HCT116 (cell line): ENCODE measurements at regions not wholly inside any gene's neighbourhood (a gene's known extent, or its start where the extent isn't known, plus 50 kb on each side); places are given as distances from the start of the nearest gene placed in this dataset.

Experiments used
- EZH2 ChIP-seq: fragments of 200-600 bp; sonication (generic); IDR thresholded peaks from 2 replicates; pipeline ENCODE4 v1.6.1; 2017; ENCODE audit warnings: antibody characterized with exemption, mixed run types
- POLR2A ChIP-seq: IDR thresholded peaks from 2 replicates; pipeline ENCODE4 v1.7.0; 2011; ENCODE audit warnings: borderline replicate concordance; ENCODE audit not compliant: insufficient read depth, insufficient read length; ENCODE audit errors: extremely low read depth
- RAD21 ChIP-seq: IDR thresholded peaks from 2 replicates; pipeline ENCODE4 v1.6.1; 2012; ENCODE audit warnings: low read depth, mild to moderate bottlenecking
- SP1 ChIP-seq: IDR thresholded peaks from 2 replicates; pipeline ENCODE4 v1.6.1; 2012; ENCODE audit warnings: low read depth
- ZBTB33 ChIP-seq: IDR thresholded peaks from 2 replicates; pipeline ENCODE4 v1.6.1; 2011; ENCODE audit warnings: mild to moderate bottlenecking, low read length, moderate library complexity; ENCODE audit not compliant: insufficient replicate concordance; ENCODE audit errors: extremely low read depth
- TF ChIP-seq, protein P1 (sequence below), 3 experiments: fragments of 200-600 bp in 1 of 3; sonication (generic) in 1 of 3; IDR thresholded peaks in 2 of 3; conservative IDR thresholded peaks in 1 of 3; 2 replicates each; pipeline ENCODE4 v1.5.1; 2012 to 2017; ENCODE audit warnings: low read depth in 2 of 3, low read length in 2 of 3, antibody characterized with exemption in 1 of 3, borderline replicate concordance in 1 of 3, control low read depth in 1 of 3, mild to moderate bottlenecking in 1 of 3, mixed read lengths in 1 of 3, mixed run types in 1 of 3, moderate library complexity in 1 of 3; ENCODE audit not compliant: insufficient read depth in 1 of 3

- TF ChIP-seq SP1 (no peak), EZH2 (no peak), ZBTB33 (no peak), POLR2A (no peak), RAD21 (no peak)
- TF ChIP-seq, protein P1, sequence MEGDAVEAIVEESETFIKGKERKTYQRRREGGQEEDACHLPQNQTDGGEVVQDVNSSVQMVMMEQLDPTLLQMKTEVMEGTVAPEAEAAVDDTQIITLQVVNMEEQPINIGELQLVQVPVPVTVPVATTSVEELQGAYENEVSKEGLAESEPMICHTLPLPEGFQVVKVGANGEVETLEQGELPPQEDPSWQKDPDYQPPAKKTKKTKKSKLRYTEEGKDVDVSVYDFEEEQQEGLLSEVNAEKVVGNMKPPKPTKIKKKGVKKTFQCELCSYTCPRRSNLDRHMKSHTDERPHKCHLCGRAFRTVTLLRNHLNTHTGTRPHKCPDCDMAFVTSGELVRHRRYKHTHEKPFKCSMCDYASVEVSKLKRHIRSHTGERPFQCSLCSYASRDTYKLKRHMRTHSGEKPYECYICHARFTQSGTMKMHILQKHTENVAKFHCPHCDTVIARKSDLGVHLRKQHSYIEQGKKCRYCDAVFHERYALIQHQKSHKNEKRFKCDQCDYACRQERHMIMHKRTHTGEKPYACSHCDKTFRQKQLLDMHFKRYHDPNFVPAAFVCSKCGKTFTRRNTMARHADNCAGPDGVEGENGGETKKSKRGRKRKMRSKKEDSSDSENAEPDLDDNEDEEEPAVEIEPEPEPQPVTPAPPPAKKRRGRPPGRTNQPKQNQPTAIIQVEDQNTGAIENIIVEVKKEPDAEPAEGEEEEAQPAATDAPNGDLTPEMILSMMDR (IDR thresholded peaks at IDR 0.05 in 2 of 3, conservative IDR thresholded peaks at IDR 0.05 in 1 of 3; ENCODE audit: borderline replicate concordance in 1 of 3, insufficient read depth in 1 of 3, low read depth in 2 of 3, low read length in 2 of 3) = no peak
Observed at GRCh38 chr7:124459101-124460055, 306.2 kb downstream of the GPR37 start.
